Activated naive CD4-positive, alpha-beta T cell treated with anti-CD3 and anti-CD28 coated beads, Interleukin-2, amount 10 ng/mL, durations not matched to agents 7 days and 5 days (primary cell): ENCODE measurements at regions not wholly inside any gene's neighbourhood (a gene's known extent, or its start where the extent isn't known, plus 50 kb on each side); places are given as distances from the start of the nearest gene placed in this dataset.

Experiments used
- CTCF ChIA-PET: fragments of 350-600 bp; sonication (Branson Sonifier 250); formaldehyde crosslinking; loops from one replicate; lab custom pipeline; 2021; ENCODE audit warnings: antibody characterized with exemption; lab: Charles Lee
- DNase-seq: peaks from one replicate; pipeline ENCODE4 v3.0.0-alpha.2; 2020
- H3K27ac Mint-ChIP-seq: one replicate; pipeline ENCODE4 v1.8.0; 2021; ENCODE audit warnings: mild to moderate bottlenecking, moderate library complexity, mixed read lengths
- H3K27me3 Mint-ChIP-seq: one replicate; pipeline ENCODE4 v1.8.0; 2021; ENCODE audit warnings: mild to moderate bottlenecking, mixed read lengths
- H3K36me3 Mint-ChIP-seq: one replicate; pipeline ENCODE4 v1.8.0; 2021; ENCODE audit warnings: mixed read lengths
- H3K4me1 Mint-ChIP-seq: one replicate; pipeline ENCODE4 v1.8.0; 2021; ENCODE audit warnings: mixed read lengths
- H3K4me3 Mint-ChIP-seq: one replicate; pipeline ENCODE4 v1.8.0; 2021; ENCODE audit warnings: mild to moderate bottlenecking, moderate library complexity, mixed read lengths
- H3K9me3 Mint-ChIP-seq: one replicate; pipeline ENCODE4 v1.8.0; 2021; ENCODE audit warnings: mixed read lengths

GRCh38 chr5:56525113-56525512, 290.2 kb upstream of the MAP3K1 start:
- CTCF ChIA-PET, result interaction anchor here (1.3 kb wide), 1 partner anchor 23 kb away, joined by 3 read pairs; no protein-coding TSS in a partner anchor
- H3K36me3 Mint-ChIP-seq, result peaks cover 2% of the 10 kb centered on the region
- H3K27me3 Mint-ChIP-seq, result peaks cover 7% of the 10 kb centered on the region
- DNase-seq, result no peak
- H3K9me3 Mint-ChIP-seq, result no peaks in the 10 kb centered on the region
- H3K4me3 Mint-ChIP-seq, result no peak overlapping the region
- H3K4me1 Mint-ChIP-seq, result peaks cover 28% of the 10 kb centered on the region
- H3K27ac Mint-ChIP-seq, result no peak overlapping the region

GRCh38 chr5:56523790-56524575, 290.9 kb upstream of the ANKRD55 start:
- H3K9me3 Mint-ChIP-seq, result no peaks in the 10 kb centered on the region
- no peak overlapping the region for H3K4me3 Mint-ChIP-seq
- H3K36me3 Mint-ChIP-seq, result peaks cover 2% of the 10 kb centered on the region
- H3K4me1 Mint-ChIP-seq, result peaks cover 33% of the 10 kb centered on the region
- CTCF ChIA-PET, result no interaction called here
- peaks cover 15% of the 10 kb centered on the region for H3K27me3 Mint-ChIP-seq
- DNase-seq, result no peak
- H3K27ac Mint-ChIP-seq, result no peak overlapping the region

GRCh38 chr5:56522960-56523359, 289.8 kb upstream of the ANKRD55 start:
- CTCF ChIA-PET, result no interaction called here

GRCh38 chr5:56522169-56522568, 289.0 kb upstream of the ANKRD55 start:
- CTCF ChIA-PET, result no interaction called here
- no peak for DNase-seq
- Mint-ChIP-seq H3K9me3 (no peaks in the 10 kb centered on the region), H3K4me3 (no peak overlapping the region), H3K27ac (no peak overlapping the region), H3K4me1 (peaks cover 27% of the 10 kb centered on the region), H3K27me3 (peaks cover 21% of the 10 kb centered on the region), H3K36me3 (peaks cover 2% of the 10 kb centered on the region)

More at GRCh38 chr5:56522960-56523359, 289.8 kb upstream of the ANKRD55 start:
- Mint-ChIP-seq H3K27me3 (peaks cover 20% of the 10 kb centered on the region), H3K36me3 (peaks cover 2% of the 10 kb centered on the region), H3K4me1 (peaks cover 27% of the 10 kb centered on the region), H3K27ac (no peak overlapping the region), H3K9me3 (no peaks in the 10 kb centered on the region), H3K4me3 (no peak overlapping the region)
- no peak for DNase-seq

GRCh38 chr5:56520986-56521730, 288.0 kb upstream of the ANKRD55 start:
- Mint-ChIP-seq H3K36me3 (peaks cover 2% of the 10 kb centered on the region), H3K27ac (no peak overlapping the region), H3K9me3 (no peaks in the 10 kb centered on the region), H3K4me1 (peaks cover 28% of the 10 kb centered on the region), H3K4me3 (no peak overlapping the region), H3K27me3 (peaks cover 24% of the 10 kb centered on the region)
- CTCF ChIA-PET, result no interaction called here
- no peak for DNase-seq

GRCh38 chr5:56518820-56519219, 285.7 kb upstream of the ANKRD55 start:
- Mint-ChIP-seq H3K27me3 (peaks cover 24% of the 10 kb centered on the region), H3K9me3 (no peaks in the 10 kb centered on the region), H3K27ac (peak overlapping the region; percentile 37), H3K4me1 (peaks cover 28% of the 10 kb centered on the region), H3K4me3 (no peak overlapping the region), H3K36me3 (peaks cover 4% of the 10 kb centered on the region)
- no peak for DNase-seq
- CTCF ChIA-PET, result no interaction called here

GRCh38 chr5:56517011-56517416, 283.9 kb upstream of the ANKRD55 start:
- CTCF ChIA-PET, result no interaction called here
- peaks cover 44% of the 10 kb centered on the region for H3K4me1 Mint-ChIP-seq
- no peak for DNase-seq
- H3K36me3 Mint-ChIP-seq, result peaks cover 2% of the 10 kb centered on the region
- H3K9me3 Mint-ChIP-seq, result no peaks in the 10 kb centered on the region
- H3K4me3 Mint-ChIP-seq, result no peak overlapping the region
- peaks cover 24% of the 10 kb centered on the region for H3K27me3 Mint-ChIP-seq
- H3K27ac Mint-ChIP-seq, result no peak overlapping the region

- Mint-ChIP-seq H3K36me3 (peaks cover 2% of the 10 kb centered on the region), H3K27me3 (peaks cover 24% of the 10 kb centered on the region), H3K4me3 (no peak overlapping the region), H3K27ac (no peak overlapping the region), H3K9me3 (no peaks in the 10 kb centered on the region), H3K4me1 (peaks cover 47% of the 10 kb centered on the region)
- CTCF ChIA-PET, result no interaction called here
- no peak for DNase-seq
These were observed 283.3 kb upstream of the ANKRD55 start for GRCh38 chr5:56516441-56516840.

- Mint-ChIP-seq H3K9me3 (no peaks in the 10 kb centered on the region), H3K4me1 (peaks cover 47% of the 10 kb centered on the region), H3K27me3 (peaks cover 24% of the 10 kb centered on the region), H3K4me3 (no peak overlapping the region), H3K27ac (no peak overlapping the region), H3K36me3 (peaks cover 2% of the 10 kb centered on the region)
- no peak for DNase-seq
- CTCF ChIA-PET, result no interaction called here
These were observed 282.9 kb upstream of the ANKRD55 start for GRCh38 chr5:56516035-56516434.

GRCh38 chr5:56515011-56515410, 281.9 kb upstream of the ANKRD55 start:
- Mint-ChIP-seq H3K4me3 (no peak overlapping the region), H3K27me3 (peaks cover 20% of the 10 kb centered on the region), H3K9me3 (no peaks in the 10 kb centered on the region), H3K4me1 (peaks cover 41% of the 10 kb centered on the region), H3K27ac (no peak overlapping the region), H3K36me3 (peaks cover 2% of the 10 kb centered on the region)
- CTCF ChIA-PET, result no interaction called here
- DNase-seq, result no peak

GRCh38 chr5:56514245-56514644, 281.1 kb upstream of the ANKRD55 start:
- peaks cover 14% of the 10 kb centered on the region for H3K27me3 Mint-ChIP-seq
- H3K9me3 Mint-ChIP-seq, result no peaks in the 10 kb centered on the region
- DNase-seq, result no peak
- H3K4me1 Mint-ChIP-seq, result peaks cover 37% of the 10 kb centered on the region
- CTCF ChIA-PET, result no interaction called here
- H3K27ac Mint-ChIP-seq, result no peak overlapping the region
- H3K4me3 Mint-ChIP-seq, result no peak overlapping the region
- H3K36me3 Mint-ChIP-seq, result peaks cover 2% of the 10 kb centered on the region

- H3K27ac Mint-ChIP-seq, result peak overlapping the region; percentile 20
- no peak overlapping the region for H3K4me3 Mint-ChIP-seq
- CTCF ChIA-PET, result no interaction called here
- peaks cover 41% of the 10 kb centered on the region for H3K4me1 Mint-ChIP-seq
- no peaks in the 10 kb centered on the region for H3K9me3 Mint-ChIP-seq
- peaks cover 2% of the 10 kb centered on the region for H3K36me3 Mint-ChIP-seq
- H3K27me3 Mint-ChIP-seq, result peaks cover 8% of the 10 kb centered on the region
- no peak for DNase-seq
These were observed 280.0 kb upstream of the ANKRD55 start for GRCh38 chr5:56513141-56513540.

GRCh38 chr5:56512313-56512996, 279.3 kb upstream of the ANKRD55 start:
- no peaks in the 10 kb centered on the region for H3K9me3 Mint-ChIP-seq
- peak overlapping the region; percentile 20 for H3K27ac Mint-ChIP-seq
- H3K4me3 Mint-ChIP-seq, result no peak overlapping the region
- DNase-seq, result peak; percentile 38
- CTCF ChIA-PET, result no interaction called here
- peaks cover 2% of the 10 kb centered on the region for H3K36me3 Mint-ChIP-seq
- peaks cover 34% of the 10 kb centered on the region for H3K4me1 Mint-ChIP-seq
- peaks cover 6% of the 10 kb centered on the region for H3K27me3 Mint-ChIP-seq

GRCh38 chr5:56511326-56511841, 278.3 kb upstream of the ANKRD55 start:
- H3K4me1 Mint-ChIP-seq, result peaks cover 24% of the 10 kb centered on the region
- no peak overlapping the region for H3K4me3 Mint-ChIP-seq
- H3K27me3 Mint-ChIP-seq, result no peaks in the 10 kb centered on the region
- peaks cover 2% of the 10 kb centered on the region for H3K36me3 Mint-ChIP-seq
- H3K9me3 Mint-ChIP-seq, result no peaks in the 10 kb centered on the region
- no peak overlapping the region for H3K27ac Mint-ChIP-seq
- DNase-seq, result no peak
- CTCF ChIA-PET, result no interaction called here
